ENCODE measurements at regions not wholly inside any gene's neighbourhood (a gene's known extent, or its start where the extent isn't known, plus 50 kb on each side); places are given as distances from the start of the nearest gene placed in this dataset.

DNA sequence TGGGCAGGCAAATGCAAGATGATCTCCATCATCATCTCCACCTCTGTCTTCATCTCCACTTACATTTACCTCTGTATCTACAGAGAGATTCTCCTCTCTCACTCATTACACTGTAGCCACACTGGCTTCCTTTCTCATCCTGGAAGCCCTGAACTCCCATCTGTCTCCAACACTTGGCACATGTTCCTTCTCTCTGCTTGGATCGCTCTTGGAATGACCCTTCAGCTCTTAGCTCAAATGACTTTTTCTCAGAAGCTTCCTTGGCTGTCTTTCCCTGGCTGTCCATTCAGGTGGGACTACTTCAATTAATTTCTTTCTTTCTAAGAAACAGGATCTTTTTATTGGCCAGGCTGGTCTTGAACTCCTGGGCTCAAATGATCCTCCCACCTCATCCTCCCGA, 120.0 kb upstream of the KLF4 start:
- H3K9me3 ChIP-seq = no peaks in the 10 kb centered on the region
- H3K27me3 ChIP-seq = no peaks in the 10 kb centered on the region
- no peak for DNase-seq
- H3K4me1 ChIP-seq = no peaks in the 10 kb centered on the region
- H3K27ac ChIP-seq = no peak overlapping the region
- no peaks in the 10 kb centered on the region for H3K36me3 ChIP-seq
- H3K4me3 ChIP-seq = no peak overlapping the region
- TF ChIP-seq, protein P1, sequence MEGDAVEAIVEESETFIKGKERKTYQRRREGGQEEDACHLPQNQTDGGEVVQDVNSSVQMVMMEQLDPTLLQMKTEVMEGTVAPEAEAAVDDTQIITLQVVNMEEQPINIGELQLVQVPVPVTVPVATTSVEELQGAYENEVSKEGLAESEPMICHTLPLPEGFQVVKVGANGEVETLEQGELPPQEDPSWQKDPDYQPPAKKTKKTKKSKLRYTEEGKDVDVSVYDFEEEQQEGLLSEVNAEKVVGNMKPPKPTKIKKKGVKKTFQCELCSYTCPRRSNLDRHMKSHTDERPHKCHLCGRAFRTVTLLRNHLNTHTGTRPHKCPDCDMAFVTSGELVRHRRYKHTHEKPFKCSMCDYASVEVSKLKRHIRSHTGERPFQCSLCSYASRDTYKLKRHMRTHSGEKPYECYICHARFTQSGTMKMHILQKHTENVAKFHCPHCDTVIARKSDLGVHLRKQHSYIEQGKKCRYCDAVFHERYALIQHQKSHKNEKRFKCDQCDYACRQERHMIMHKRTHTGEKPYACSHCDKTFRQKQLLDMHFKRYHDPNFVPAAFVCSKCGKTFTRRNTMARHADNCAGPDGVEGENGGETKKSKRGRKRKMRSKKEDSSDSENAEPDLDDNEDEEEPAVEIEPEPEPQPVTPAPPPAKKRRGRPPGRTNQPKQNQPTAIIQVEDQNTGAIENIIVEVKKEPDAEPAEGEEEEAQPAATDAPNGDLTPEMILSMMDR (IDR thresholded peaks at IDR 0.05) = no peak
- intact Hi-C loops (cut with DNase I; ENCODE audit: low total_unique reads) = no loop called here

DNA sequence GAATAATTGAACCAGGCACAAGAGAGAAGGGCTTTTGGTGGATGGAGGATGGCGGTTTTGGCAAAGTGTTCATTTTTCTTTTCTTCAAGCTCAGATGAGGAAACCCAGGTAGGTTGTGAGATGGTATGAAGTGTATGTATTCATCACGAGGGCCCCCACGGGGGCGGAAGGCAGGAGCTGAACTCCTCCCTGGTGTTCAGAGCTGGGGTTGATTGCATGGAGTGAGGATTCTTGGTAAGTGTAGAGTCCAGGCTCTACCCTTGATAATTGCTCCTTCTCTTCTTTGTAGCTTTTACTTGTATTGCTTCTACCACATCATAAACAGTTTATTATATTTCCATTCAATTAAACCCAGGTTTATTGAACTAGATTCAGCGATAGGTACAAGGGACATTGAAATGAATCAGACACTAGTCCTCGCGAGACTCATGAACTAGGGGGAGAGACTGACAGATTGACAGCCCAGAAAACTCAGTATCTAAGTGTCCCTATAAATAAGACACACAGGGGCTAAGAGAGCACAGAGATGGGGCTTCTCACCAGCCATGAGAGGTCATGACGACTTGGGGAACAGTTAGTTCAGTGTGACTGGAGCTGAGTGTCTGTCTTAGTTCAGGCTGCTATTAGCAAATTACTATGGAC, 116.7 kb upstream of the KLF4 start:
- TF ChIP-seq, protein P1 (IDR thresholded peaks at IDR 0.05) = no peak
- DNase-seq = no peak
- Histone ChIP-seq H3K27me3 (no peaks in the 10 kb centered on the region), H3K27ac (no peak overlapping the region), H3K4me3 (no peak overlapping the region), H3K4me1 (no peaks in the 10 kb centered on the region), H3K9me3 (no peaks in the 10 kb centered on the region), H3K36me3 (no peaks in the 10 kb centered on the region)
- intact Hi-C loops (cut with DNase I; ENCODE audit: low total_unique reads) = no loop called here

DNA sequence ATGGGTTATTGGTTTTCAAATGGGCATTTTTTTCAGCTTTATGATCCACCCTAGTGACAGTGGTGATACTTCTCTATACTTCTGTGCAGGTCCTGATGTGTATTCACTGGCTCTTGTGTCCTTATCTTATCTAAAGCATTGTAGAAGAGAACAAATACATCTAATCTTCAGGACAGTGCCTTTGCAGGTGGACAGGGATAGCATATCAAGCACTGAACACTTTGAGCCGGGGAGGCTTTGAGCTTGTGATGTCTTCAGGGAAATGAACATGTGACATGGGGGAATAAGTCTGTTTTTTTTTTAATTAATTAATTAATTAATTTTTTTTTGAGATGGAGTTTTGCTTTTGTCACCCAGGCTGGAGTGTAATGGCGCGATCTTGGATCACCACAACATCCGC, 115.5 kb upstream of the KLF4 start:
- no peaks in the 10 kb centered on the region for H3K36me3 ChIP-seq
- no peaks in the 10 kb centered on the region for H3K9me3 ChIP-seq
- no peak overlapping the region for H3K4me3 ChIP-seq
- no peak for DNase-seq
- intact Hi-C loops (cut with DNase I; ENCODE audit: low total_unique reads) = no loop called here
- H3K4me1 ChIP-seq = no peaks in the 10 kb centered on the region
- no peaks in the 10 kb centered on the region for H3K27me3 ChIP-seq
- TF ChIP-seq, protein P1 (IDR thresholded peaks at IDR 0.05) = no peak
- H3K27ac ChIP-seq = no peak overlapping the region

DNA sequence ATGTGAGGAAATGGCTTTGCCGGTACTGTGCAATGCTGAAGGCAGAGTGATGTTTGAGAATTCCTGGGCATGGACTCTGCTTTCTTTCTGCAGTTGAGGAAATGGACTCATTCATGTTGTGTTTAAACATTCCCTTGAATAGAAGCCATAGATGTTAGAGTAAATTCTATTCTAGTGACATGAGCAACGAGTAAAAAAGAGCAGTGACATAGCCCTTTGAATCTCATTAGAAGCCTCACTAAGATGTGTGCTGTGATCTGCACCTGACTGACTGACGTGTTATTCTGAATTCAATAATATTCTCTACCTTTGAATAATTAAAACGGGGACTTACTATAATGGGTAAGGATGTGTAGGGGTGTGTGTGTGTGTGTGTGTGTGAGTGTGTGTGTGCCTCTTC, 113.7 kb upstream of the KLF4 start:
- Histone ChIP-seq H3K4me3 (no peak overlapping the region), H3K27ac (no peak overlapping the region), H3K27me3 (no peaks in the 10 kb centered on the region), H3K4me1 (no peaks in the 10 kb centered on the region), H3K36me3 (no peaks in the 10 kb centered on the region), H3K9me3 (no peaks in the 10 kb centered on the region)
- TF ChIP-seq, protein P1 (IDR thresholded peaks at IDR 0.05) = no peak
- intact Hi-C loops (cut with DNase I; ENCODE audit: low total_unique reads) = no loop called here
- DNase-seq = no peak

DNA sequence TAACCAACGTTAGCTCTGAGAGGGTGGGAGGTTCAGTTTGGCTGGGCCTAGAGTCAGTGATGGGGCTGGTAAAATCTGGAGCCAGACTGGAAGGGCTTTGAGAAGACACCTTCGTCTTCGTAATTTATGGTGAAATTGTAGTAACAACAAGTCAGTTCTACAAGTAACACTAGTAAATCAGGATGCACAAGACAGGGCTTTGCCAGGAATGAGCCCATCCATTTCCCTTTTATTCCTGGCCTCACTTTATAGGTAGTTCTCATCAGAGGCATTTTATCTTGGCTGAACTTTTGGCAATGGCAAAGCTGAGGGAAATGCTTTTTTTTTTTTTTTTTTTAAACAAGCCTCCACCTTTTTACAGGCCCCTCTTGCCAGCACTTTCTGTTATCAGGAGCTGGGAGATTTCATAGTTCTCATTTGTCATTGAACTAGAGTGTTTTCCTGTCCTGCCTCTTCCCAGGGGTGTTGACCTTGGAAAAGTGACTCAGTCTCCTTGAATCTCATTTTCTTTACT, 110.5 kb upstream of the KLF4 start:
- H3K9me3 ChIP-seq = no peaks in the 10 kb centered on the region
- TF ChIP-seq, protein P1 (IDR thresholded peaks at IDR 0.05) = no peak
- H3K4me1 ChIP-seq = no peaks in the 10 kb centered on the region
- no peak overlapping the region for H3K4me3 ChIP-seq
- intact Hi-C loops (cut with DNase I; ENCODE audit: low total_unique reads) = no loop called here
- no peak overlapping the region for H3K27ac ChIP-seq
- H3K36me3 ChIP-seq = no peaks in the 10 kb centered on the region
- no peaks in the 10 kb centered on the region for H3K27me3 ChIP-seq
- DNase-seq = no peak
